ENCODE measurements at regions not wholly inside any gene's neighbourhood (a gene's known extent, or its start where the extent isn't known, plus 50 kb on each side); places are given as distances from the start of the nearest gene placed in this dataset.

DNA sequence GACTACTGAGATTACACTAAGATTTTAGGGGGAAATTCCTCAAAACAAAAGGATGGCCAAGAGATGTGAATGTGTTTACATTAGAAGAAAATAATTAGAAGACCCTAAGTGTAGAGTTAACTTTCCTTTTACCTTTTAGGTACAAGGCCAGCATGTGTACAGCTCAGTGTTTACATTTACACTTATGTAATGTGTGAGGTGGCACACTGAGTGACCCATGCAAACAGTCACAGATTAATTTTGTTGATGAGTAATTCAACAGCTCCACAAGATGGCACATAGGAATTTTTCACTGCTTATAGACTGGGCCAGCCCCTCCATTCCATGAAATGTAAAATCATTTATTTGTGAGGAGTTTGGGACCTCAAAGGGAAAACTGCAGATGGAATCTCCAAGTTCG, 90.1 kb upstream of the SLC12A2 start:
- DNase-seq (ENCODE audit: low read depth) = no peak
- no peak overlapping the region for H3K4me3 ChIP-seq (ENCODE audit: low read depth, low read length)

- no peak for DNase-seq (ENCODE audit: low read depth)
- H3K4me3 ChIP-seq (ENCODE audit: low read depth, low read length) = no peak overlapping the region
These were observed 89.4 kb upstream of the SLC12A2 start for GRCh38 chr5:127994087-127994660.

GRCh38 chr5:127995556-127995955, 88.0 kb upstream of the SLC12A2 start:
- DNase-seq (ENCODE audit: low read depth) = peak; percentile 33
- H3K4me3 ChIP-seq (ENCODE audit: low read depth, low read length) = no peak overlapping the region

DNA sequence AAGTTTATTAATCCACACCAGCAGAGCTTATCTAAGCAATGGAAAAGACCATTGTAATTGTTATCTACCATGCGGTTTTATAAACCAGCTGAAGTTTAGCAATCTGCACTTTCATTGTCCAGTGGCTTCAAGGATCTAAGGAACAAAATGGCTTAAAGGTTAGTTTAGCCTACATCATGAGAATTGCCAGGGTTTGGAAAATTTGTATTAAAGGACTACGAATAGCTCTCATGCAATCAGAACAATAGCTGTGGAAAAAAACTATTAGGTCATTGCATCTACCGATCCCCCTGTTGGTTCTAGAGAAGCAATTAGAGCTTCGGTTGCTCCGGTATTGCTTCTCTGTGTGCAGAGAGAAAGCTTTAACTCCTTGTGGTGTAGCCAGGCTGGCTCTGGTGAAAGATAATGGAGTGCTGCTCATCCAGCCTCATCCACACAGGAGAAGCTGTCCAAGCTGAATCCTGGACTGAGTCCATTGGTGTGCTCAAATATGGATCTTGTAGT, 86.3 kb upstream of the SLC12A2 start:
- no peak for DNase-seq (ENCODE audit: low read depth)
- H3K4me3 ChIP-seq (ENCODE audit: low read depth, low read length) = no peak overlapping the region

DNA sequence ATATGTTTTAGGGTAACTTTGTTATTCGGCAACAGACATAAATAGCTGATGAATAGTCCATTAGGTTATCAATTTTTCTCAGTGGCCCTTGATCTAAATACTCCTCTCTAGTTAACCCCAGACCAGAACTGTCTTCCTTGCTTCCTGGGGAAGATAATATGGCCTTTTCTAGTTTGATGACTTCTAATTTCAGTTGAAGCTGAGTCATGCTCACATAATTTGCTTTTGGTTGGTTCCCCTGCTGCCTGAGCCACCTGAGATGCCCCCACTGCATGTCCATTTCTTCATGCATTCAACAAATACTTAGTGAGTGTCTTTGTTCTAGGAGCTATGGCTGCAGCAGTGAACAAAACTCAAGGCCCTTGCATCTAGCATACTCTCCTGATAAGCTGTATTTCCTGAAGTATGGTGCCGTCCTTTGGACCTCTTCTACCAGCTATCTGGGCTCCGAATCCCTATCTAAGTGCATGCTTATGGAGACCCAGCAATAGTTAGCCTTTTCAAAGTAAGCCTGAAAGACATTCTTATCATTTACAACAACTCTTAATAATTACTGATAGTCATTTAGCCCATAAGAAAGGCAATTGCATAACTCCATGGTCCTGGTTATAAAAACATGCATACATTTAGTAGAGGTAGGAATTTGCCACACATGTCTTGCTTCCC, 84.5 kb upstream of the SLC12A2 start:
- no peak for DNase-seq (ENCODE audit: low read depth)
- no peak overlapping the region for H3K4me3 ChIP-seq (ENCODE audit: low read depth, low read length)

- no peak overlapping the region for H3K4me3 ChIP-seq (ENCODE audit: low read depth, low read length)
- no peak for DNase-seq (ENCODE audit: low read depth)
These were observed 83.7 kb upstream of the SLC12A2 start for GRCh38 chr5:127999909-128000308.

- DNase-seq (ENCODE audit: low read depth) = no peak
- no peak overlapping the region for H3K4me3 ChIP-seq (ENCODE audit: low read depth, low read length)
These were observed 81.1 kb upstream of the SLC12A2 start for GRCh38 chr5:128002425-128002824.

GRCh38 chr5:128007939-128008338, 75.6 kb upstream of the SLC12A2 start:
- DNase-seq (ENCODE audit: low read depth) = no peak
- H3K4me3 ChIP-seq (ENCODE audit: low read depth, low read length) = no peak overlapping the region

- no peak overlapping the region for H3K4me3 ChIP-seq (ENCODE audit: low read depth, low read length)
- DNase-seq (ENCODE audit: low read depth) = no peak
These were observed 74.2 kb upstream of the SLC12A2 start for GRCh38 chr5:128009403-128009802.

DNA sequence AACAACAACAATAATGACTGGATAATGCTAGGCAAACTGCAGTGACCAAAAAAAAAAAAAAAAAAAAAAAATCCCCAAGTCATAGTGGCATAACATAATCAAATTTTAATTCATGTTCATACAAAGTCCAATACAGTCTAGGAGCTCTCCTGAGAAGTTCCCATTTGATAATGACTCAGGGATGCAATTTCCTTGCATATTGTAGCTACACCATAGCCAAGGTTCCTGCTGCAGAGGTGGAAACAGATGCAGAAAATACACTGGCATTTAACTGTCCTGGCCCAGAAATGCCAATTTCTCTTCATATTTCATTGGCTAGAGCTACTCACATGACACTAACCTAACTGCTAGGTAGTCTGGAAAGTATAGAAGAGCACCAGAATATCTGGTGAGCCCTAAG, 72.2 kb upstream of the SLC12A2 start:
- H3K4me3 ChIP-seq (ENCODE audit: low read depth, low read length) = no peak overlapping the region
- DNase-seq (ENCODE audit: low read depth) = no peak

GRCh38 chr5:128014578-128014977, 69.0 kb upstream of the SLC12A2 start:
- DNase-seq (ENCODE audit: low read depth) = no peak
- no peak overlapping the region for H3K4me3 ChIP-seq (ENCODE audit: low read depth, low read length)

DNA sequence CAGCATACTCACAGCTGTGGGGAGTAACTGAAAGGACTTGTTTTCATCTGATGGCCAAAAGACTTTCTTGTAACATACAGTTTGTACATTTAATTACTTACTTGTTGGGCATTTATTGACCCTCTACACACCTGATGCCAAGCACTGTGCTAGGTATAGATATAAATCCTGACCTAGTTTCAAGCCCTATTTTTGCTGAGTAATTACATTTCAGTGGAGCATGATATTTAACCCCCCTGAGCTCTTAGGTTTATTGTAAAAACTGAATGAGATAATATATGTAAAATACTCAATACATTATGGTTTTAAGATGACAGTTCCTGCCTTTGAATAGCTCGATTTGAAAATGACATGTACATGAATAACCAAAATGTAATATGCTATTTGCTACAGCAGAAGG, 68.1 kb upstream of the SLC12A2 start:
- no peak overlapping the region for H3K4me3 ChIP-seq (ENCODE audit: low read depth, low read length)
- no peak for DNase-seq (ENCODE audit: low read depth)

DNA sequence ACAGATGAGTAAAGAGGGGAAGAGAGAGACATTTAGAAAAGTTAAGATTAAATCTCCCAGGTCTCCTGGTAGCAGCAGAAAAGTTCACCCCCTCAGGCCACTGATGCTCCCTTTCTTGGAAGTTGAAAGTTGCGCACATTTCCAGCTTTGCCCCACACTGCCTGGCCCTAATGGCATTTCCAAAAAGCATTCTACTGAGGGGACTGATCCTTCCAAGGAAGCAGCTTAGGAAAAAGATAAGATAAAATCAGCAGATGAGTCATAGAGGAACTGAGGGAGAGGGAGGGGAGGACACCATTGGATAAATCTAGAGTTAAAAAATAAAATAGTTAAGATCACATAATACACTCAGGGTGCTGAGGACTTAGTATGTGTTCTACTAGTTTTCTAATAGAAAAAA, 67.6 kb upstream of the SLC12A2 start:
- DNase-seq (ENCODE audit: low read depth) = no peak
- H3K4me3 ChIP-seq (ENCODE audit: low read depth, low read length) = no peak overlapping the region

DNA sequence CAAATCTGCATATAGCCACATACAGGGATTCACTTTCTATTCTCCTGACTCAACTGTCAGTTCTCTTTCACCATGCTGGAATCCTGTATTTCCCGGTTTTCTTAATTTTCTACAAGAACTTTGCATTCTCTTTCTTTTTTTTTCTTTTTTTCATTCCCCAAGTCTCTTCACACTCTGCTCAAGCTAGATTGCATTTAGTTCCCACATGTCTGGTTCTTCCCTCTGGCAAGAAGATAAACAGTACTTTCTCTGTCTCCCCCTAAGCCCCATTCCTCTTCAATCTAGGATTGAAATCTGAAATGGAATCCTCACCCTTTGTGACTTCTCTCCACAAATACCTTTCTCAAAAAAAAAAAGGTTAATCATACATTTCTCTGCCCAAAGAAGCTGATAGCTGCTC, 64.2 kb upstream of the SLC12A2 start:
- DNase-seq (ENCODE audit: low read depth) = no peak
- no peak overlapping the region for H3K4me3 ChIP-seq (ENCODE audit: low read depth, low read length)

DNA sequence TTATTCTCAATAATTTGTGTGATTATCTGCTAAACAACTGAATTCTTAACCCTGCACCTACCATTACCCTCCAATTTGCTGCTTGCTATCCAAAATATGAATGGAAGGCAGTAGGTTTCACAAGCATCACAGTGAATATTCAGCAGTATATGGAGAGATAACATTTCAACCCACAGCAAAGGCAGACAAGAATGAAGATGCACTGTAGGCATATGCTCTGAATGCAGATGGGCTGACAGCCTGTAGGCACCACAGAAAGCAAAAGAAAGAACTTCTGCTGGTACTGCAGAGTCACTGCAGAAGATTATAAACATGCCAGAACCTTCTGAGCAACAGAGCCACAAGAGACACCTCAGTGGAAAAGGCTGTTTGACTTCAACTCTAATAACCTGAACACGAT, 63.6 kb upstream of the SLC12A2 start:
- no peak for DNase-seq (ENCODE audit: low read depth)
- H3K4me3 ChIP-seq (ENCODE audit: low read depth, low read length) = no peak overlapping the region

DNA sequence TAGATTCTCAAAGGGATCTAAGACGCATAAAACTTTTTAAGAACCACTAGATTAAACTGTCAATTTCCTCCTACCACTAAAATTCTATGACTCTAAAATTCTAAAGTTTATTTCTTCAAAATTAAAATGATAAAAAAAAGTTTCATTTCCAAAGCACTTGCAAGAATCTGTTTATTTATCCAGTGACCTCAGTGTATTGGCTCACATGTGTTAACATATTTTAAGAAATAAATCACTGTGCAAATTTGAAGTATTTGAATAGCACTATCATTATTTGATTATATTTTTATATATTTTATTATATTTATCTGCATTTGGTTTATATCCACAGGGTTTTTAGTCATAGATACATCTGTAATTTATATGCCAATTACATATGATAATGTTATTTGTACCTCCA, 62.2 kb upstream of the SLC12A2 start:
- no peak for DNase-seq (ENCODE audit: low read depth)
- H3K4me3 ChIP-seq (ENCODE audit: low read depth, low read length) = no peak overlapping the region

Measured in skeletal muscle cell (primary cell).